Panc1 (cell line): ENCODE measurements at regions not wholly inside any gene's neighbourhood (a gene's known extent, or its start where the extent isn't known, plus 50 kb on each side); places are given as distances from the start of the nearest gene placed in this dataset.

ENCODE experiments used
- ATAC-seq: fragments of 200-7000 bp; cut with Tn5 transposase; 2 replicates; pipeline ENCODE4 v1.9.1; 2020; ENCODE audit warnings: mild to moderate bottlenecking, moderate library complexity
- BruUV-seq: library from RNA; stranded (reverse); fragments of 400-500 nt; replicated peaks from 2 replicates; lab custom pipeline; 2021; lab: Mats Ljungman, UMichigan
- CTCF ChIA-PET: fragments of 300-600 bp; sonication (Branson Sonifier 250); formaldehyde crosslinking; loops from one replicate; lab custom pipeline; 2022; ENCODE audit warnings: antibody characterized with exemption; lab: Charles Lee
- POLR2A ChIA-PET: fragments of 300-600 bp; sonication (Branson Sonifier 250); formaldehyde crosslinking; loops from one replicate; lab custom pipeline; 2022; ENCODE audit warnings: antibody characterized with exemption; lab: Charles Lee
- DNase-seq: peaks from one replicate; pipeline ENCODE4 v3.0.0-alpha.2; 2010; ENCODE audit warnings: low read depth, low spot score
- H3K27ac ChIP-seq: 2 replicates; pipeline ENCODE4 v1.5.1; 2011; ENCODE audit warnings: mild to moderate bottlenecking, low read length, inconsistent platforms
- H3K27me3 ChIP-seq: fragments of 200-500 bp; sonication (Bioruptor generic); 2 replicates; pipeline ENCODE4 v1.6.0; 2014; ENCODE audit warnings: low read length, inconsistent platforms; ENCODE audit not compliant: control insufficient read depth, insufficient read depth
- H3K36me3 ChIP-seq: fragments of 200-500 bp; sonication (Bioruptor generic); 2 replicates; pipeline ENCODE4 v1.5.1; 2014; ENCODE audit warnings: inconsistent platforms, mild to moderate bottlenecking, low read length, moderate library complexity; ENCODE audit not compliant: control insufficient read depth, insufficient read depth
- H3K4me1 ChIP-seq: 2 replicates; pipeline ENCODE4 v1.5.1; 2011; ENCODE audit warnings: inconsistent platforms, mild to moderate bottlenecking, low read length, moderate library complexity; ENCODE audit not compliant: control insufficient read depth, insufficient read depth
- H3K4me3 ChIP-seq, 2 experiments: 2 replicates each; pipeline ENCODE4 v1.5.1; 2011 to 2012; ENCODE audit warnings: low read depth in 2 of 2, low read length in 2 of 2, mild to moderate bottlenecking in 2 of 2, inconsistent platforms in 1 of 2, moderate library complexity in 1 of 2
- H3K9me3 ChIP-seq: fragments of 200-500 bp; sonication (Bioruptor generic); 2 replicates; pipeline ENCODE4 v1.5.1; 2014; ENCODE audit warnings: low read depth, mild to moderate bottlenecking, inconsistent platforms, low read length, moderate library complexity; ENCODE audit not compliant: control insufficient read depth, insufficient read depth
- CTCF ChIP-seq: fragments of 450-650 bp; IDR thresholded peaks from 2 replicates; pipeline ENCODE4 v1.5.1; 2017; ENCODE audit warnings: mild to moderate bottlenecking
- POLR2AphosphoS5 ChIP-seq: IDR thresholded peaks from 2 replicates; pipeline ENCODE4 v1.6.1; 2012; ENCODE audit warnings: mild to moderate bottlenecking, low read depth, low read length, moderate library complexity
- REST ChIP-seq, 2 experiments: IDR thresholded peaks; 2 replicates each; pipeline ENCODE4 v1.6.1; 2011 to 2012; ENCODE audit warnings: low read depth in 2 of 2, control low read depth in 1 of 2, low read length in 1 of 2, mild to moderate bottlenecking in 1 of 2, moderate library complexity in 1 of 2; ENCODE audit not compliant: insufficient read depth in 1 of 2
- SIN3A ChIP-seq: IDR thresholded peaks from 2 replicates; pipeline ENCODE4 v1.6.1; 2012; ENCODE audit warnings: low read depth, mild to moderate bottlenecking, low read length, moderate library complexity, borderline replicate concordance; ENCODE audit not compliant: insufficient read depth
- TCF7L2 ChIP-seq: IDR thresholded peaks from 2 replicates; pipeline ENCODE4 v1.6.1; 2011; ENCODE audit warnings: mild to moderate bottlenecking, low read depth, low read length, inconsistent platforms
- in situ Hi-C: cut with HindIII; loops from 2 replicates; pipeline ENCODE4 v1.10.0; 2016; ENCODE audit warnings: low sequenced_read_pairs, low pct_unique_long_range_greater_than_20kb
- intact Hi-C: fragments of 100-400 bp; cut with micrococcal nuclease; formaldehyde crosslinking; loops from one replicate; pipeline ENCODE4 v1.10.0; 2022; ENCODE audit not compliant: unreplicated experiment

- Histone ChIP-seq H3K4me3 (no peak overlapping the region), H3K27me3 (no peaks in the 10 kb centered on the region), H3K36me3 (no peaks in the 10 kb centered on the region), H3K27ac (no peak overlapping the region), H3K9me3 (no peaks in the 10 kb centered on the region), H3K4me1 (no peaks in the 10 kb centered on the region)
- in situ Hi-C loops (no loop called here), intact Hi-C loops (no loop called here)
- no TSS peak for BruUV-seq
- ChIA-PET POLR2A (no interaction called here), CTCF (no interaction called here)
- ATAC-seq (no peak), DNase-seq (no peak)
- no peak for TF ChIP-seq SIN3A
- TF ChIP-seq POLR2AphosphoS5 = no peak
- no peak for TF ChIP-seq CTCF
- TF ChIP-seq TCF7L2 = no peak
- no peak for TF ChIP-seq REST (IDR thresholded peaks at IDR 0.05; ENCODE audit: insufficient read depth in 1 of 2, low read depth in 2 of 2, low read length in 1 of 2)
Measured at GRCh38 chr9:99725852-99726251, 95.8 kb upstream of the NR4A3 start.

GRCh38 chr9:99726758-99727157 is 94.9 kb upstream of the NR4A3 start:
- Histone ChIP-seq H3K4me3 (no peak overlapping the region), H3K4me1 (no peaks in the 10 kb centered on the region), H3K27ac (no peak overlapping the region), H3K9me3 (no peaks in the 10 kb centered on the region), H3K27me3 (no peaks in the 10 kb centered on the region), H3K36me3 (no peaks in the 10 kb centered on the region)
- POLR2A ChIA-PET = no interaction called here
- no peak for TF ChIP-seq CTCF
- no peak for TF ChIP-seq SIN3A
- TF ChIP-seq TCF7L2 = no peak
- no peak for TF ChIP-seq POLR2AphosphoS5
- no peak for TF ChIP-seq REST (IDR thresholded peaks at IDR 0.05; ENCODE audit: insufficient read depth in 1 of 2, low read depth in 2 of 2, low read length in 1 of 2)
- intact Hi-C loops (no loop called here), in situ Hi-C loops (no loop called here)
- no peak for DNase-seq
- CTCF ChIA-PET = no interaction called here
- no TSS peak for BruUV-seq
- no peak for ATAC-seq
